Upper lobe of left lung (tissue), 6 donors: ENCODE measurements at regions not wholly inside any gene's neighbourhood (a gene's known extent, or its start where the extent isn't known, plus 50 kb on each side); places are given as distances from the start of the nearest gene placed in this dataset.

Source experiments
- ATAC-seq, 2 donors: fragments of 200-7000 bp; cut with Tn5 transposase; one replicate each; pipeline ENCODE4 v1.9.1; 2022; ENCODE audit warnings: mild to moderate bottlenecking in 2 of 2, moderate library complexity in 2 of 2; ENCODE audit not compliant: low FRiP score in 2 of 2
- DNase-seq, 2 donors: peaks; one replicate each; pipeline ENCODE4 v3.0.0-alpha.2; 2019 to 2020
- H3K27ac ChIP-seq, 4 donors: fragments of 200-600 bp; sonication (generic); one replicate each; pipeline ENCODE4 v1.5.1; 2016 to 2019
- H3K27me3 ChIP-seq, 4 donors: fragments of 200-600 bp; sonication (generic); one replicate each; pipeline ENCODE4 v1.5.1; 2017 to 2019
- H3K36me3 ChIP-seq, 4 donors: fragments of 200-600 bp; sonication (generic); one replicate each; pipeline ENCODE4 v1.5.1; 2016 to 2019
- H3K4me1 ChIP-seq, 4 donors: fragments of 200-600 bp; sonication (generic); one replicate each; pipeline ENCODE4 v1.5.1; 2018 to 2019
- H3K4me3 ChIP-seq, 4 donors: fragments of 200-600 bp; sonication (generic); one replicate each; pipeline ENCODE4 v1.5.1; 2017 to 2019; ENCODE audit warnings: mild to moderate bottlenecking in 2 of 4, moderate library complexity in 1 of 4
- H3K9me3 ChIP-seq, 4 donors: fragments of 200-600 bp; sonication (generic); one replicate each; pipeline ENCODE4 v1.5.1; 2018 to 2019
- CTCF ChIP-seq, 6 experiments: fragments of 450-650 bp in 4 of 6; fragments of 200-600 bp in 2 of 6; sonication (generic) in 2 of 6; IDR thresholded peaks; one replicate each; pipeline ENCODE4 v1.5.1; 2016 to 2019; ENCODE audit warnings: antibody characterized with exemption in 6 of 6
- EP300 ChIP-seq, 4 donors: sonication (generic); formaldehyde crosslinking; IDR thresholded peaks; one replicate each; pipeline ENCODE4 v1.5.1; 2017; ENCODE audit warnings: antibody characterized with exemption in 4 of 4, control low read depth in 2 of 4
- POLR2A ChIP-seq, 4 donors: fragments of 450-650 bp; IDR thresholded peaks; one replicate each; pipeline ENCODE4 v1.5.1; 2016 to 2017; ENCODE audit warnings: antibody characterized with exemption in 4 of 4, mild to moderate bottlenecking in 2 of 4
- POLR2AphosphoS5 ChIP-seq, 2 donors: sonication (generic); formaldehyde crosslinking; IDR thresholded peaks; one replicate each; pipeline ENCODE4 v1.5.1; 2017; ENCODE audit warnings: antibody characterized with exemption in 2 of 2
- WGBS, 2 donors: methylation state at CpG; one replicate each; pipeline ENCODE4 v1.1.5; 2017 to 2018; 5-methylcytosine and 5-hydroxymethylcytosine counted together
- donor health status: DM: no; HTN: no; CAD: no; lungs with moderate emphysema.
- donor health status: DM: no; HTN: yes; CAD: no; lungs with severe emphysema.

- H3K36me3 ChIP-seq: no peaks in the 10 kb centered on the region
- DNase-seq (no peak), ATAC-seq (no peak)
- no peaks in the 10 kb centered on the region for H3K27me3 ChIP-seq
- H3K4me3 ChIP-seq: no peak overlapping the region
- no peaks in the 10 kb centered on the region for H3K9me3 ChIP-seq
- TF ChIP-seq POLR2AphosphoS5 (IDR thresholded peaks at IDR 0.05): no peak
- no peak for TF ChIP-seq CTCF (IDR thresholded peaks at IDR 0.05)
- no peak for TF ChIP-seq POLR2A (IDR thresholded peaks at IDR 0.05)
- no peak for TF ChIP-seq EP300 (IDR thresholded peaks at IDR 0.05)
- no peaks in the 10 kb centered on the region for H3K4me1 ChIP-seq
- H3K27ac ChIP-seq: no peak overlapping the region
Measured at GRCh38 chr13:21957833-21958232, 287.0 kb downstream of the FGF9 start.

- peak in 1 of 2 donors; percentile 10 for ATAC-seq
- 90 to 94% methylated on average over 3 of the region's 3 CpGs for whole genome bisulfite sequencing, 2 donors
- no peaks in the 10 kb centered on the region for H3K4me1 ChIP-seq
Measured at GRCh38 chr13:21960108-21960507, 289.2 kb downstream of the FGF9 start.

GRCh38 chr13:21964686-21965085 lies 293.8 kb downstream of the FGF9 start:
- ATAC-seq: no peak
- 93 to 95% methylated on average over 5 of the region's 5 CpGs for WGBS, 2 donors
- Histone ChIP-seq H3K9me3 (no peaks in the 10 kb centered on the region), H3K4me1 (no peaks in the 10 kb centered on the region), H3K27ac (no peak overlapping the region), H3K4me3 (no peak overlapping the region), H3K27me3 (no peaks in the 10 kb centered on the region), H3K36me3 (no peaks in the 10 kb centered on the region)
- DNase-seq: no peak
- TF ChIP-seq EP300 (IDR thresholded peaks at IDR 0.05) (no peak), POLR2AphosphoS5 (IDR thresholded peaks at IDR 0.05) (no peak), POLR2A (IDR thresholded peaks at IDR 0.05) (no peak), CTCF (IDR thresholded peaks at IDR 0.05) (no peak)

More at GRCh38 chr13:21960108-21960507, 289.2 kb downstream of the FGF9 start:
- DNase-seq: no peak
- no peak for TF ChIP-seq CTCF (IDR thresholded peaks at IDR 0.05)
- no peak for TF ChIP-seq EP300 (IDR thresholded peaks at IDR 0.05)
- no peak for TF ChIP-seq POLR2AphosphoS5 (IDR thresholded peaks at IDR 0.05)
- TF ChIP-seq POLR2A (IDR thresholded peaks at IDR 0.05): no peak
- H3K36me3 ChIP-seq: no peaks in the 10 kb centered on the region
- no peak overlapping the region for H3K4me3 ChIP-seq
- no peak overlapping the region for H3K27ac ChIP-seq
- no peaks in the 10 kb centered on the region for H3K27me3 ChIP-seq
- no peaks in the 10 kb centered on the region for H3K9me3 ChIP-seq

- Histone ChIP-seq H3K9me3 (no peaks in the 10 kb centered on the region), H3K36me3 (no peaks in the 10 kb centered on the region), H3K4me1 (no peaks in the 10 kb centered on the region), H3K27me3 (no peaks in the 10 kb centered on the region), H3K27ac (no peak overlapping the region), H3K4me3 (no peak overlapping the region)
- WGBS, 2 donors: 89 to 93% methylated on average over 13 to 14 of the region's 14 CpGs
- DNase-seq (no peak), ATAC-seq (no peak)
- TF ChIP-seq POLR2AphosphoS5 (IDR thresholded peaks at IDR 0.05): no peak
- TF ChIP-seq CTCF (IDR thresholded peaks at IDR 0.05): no peak
Measured at GRCh38 chr13:21965095-21965494, 294.2 kb downstream of the FGF9 start.

GRCh38 chr13:21966014-21966413 lies 295.1 kb downstream of the FGF9 start:
- WGBS, 2 donors: 91 to 94% methylated on average over 4 of the region's 4 CpGs
- no peak for ATAC-seq
- Histone ChIP-seq H3K27me3 (no peaks in the 10 kb centered on the region), H3K36me3 (no peaks in the 10 kb centered on the region), H3K27ac (no peak overlapping the region), H3K4me3 (no peak overlapping the region), H3K4me1 (no peaks in the 10 kb centered on the region), H3K9me3 (no peaks in the 10 kb centered on the region)
- no peak for TF ChIP-seq POLR2A (IDR thresholded peaks at IDR 0.05)
- no peak for TF ChIP-seq CTCF (IDR thresholded peaks at IDR 0.05)
- TF ChIP-seq EP300 (IDR thresholded peaks at IDR 0.05): no peak
- no peak for TF ChIP-seq POLR2AphosphoS5 (IDR thresholded peaks at IDR 0.05)
- DNase-seq: no peak
